HG02623 (cell line): ENCODE measurements at regions not wholly inside any gene's neighbourhood (a gene's known extent, or its start where the extent isn't known, plus 50 kb on each side); places are given as distances from the start of the nearest gene placed in this dataset.

Experiments
- ATAC-seq: cut with Tn5 transposase; IDR thresholded peaks from one replicate; pipeline ENCODE4 v1.9.1; 2021; ENCODE audit warnings: moderate library complexity; ENCODE audit not compliant: unreplicated experiment

DNA sequence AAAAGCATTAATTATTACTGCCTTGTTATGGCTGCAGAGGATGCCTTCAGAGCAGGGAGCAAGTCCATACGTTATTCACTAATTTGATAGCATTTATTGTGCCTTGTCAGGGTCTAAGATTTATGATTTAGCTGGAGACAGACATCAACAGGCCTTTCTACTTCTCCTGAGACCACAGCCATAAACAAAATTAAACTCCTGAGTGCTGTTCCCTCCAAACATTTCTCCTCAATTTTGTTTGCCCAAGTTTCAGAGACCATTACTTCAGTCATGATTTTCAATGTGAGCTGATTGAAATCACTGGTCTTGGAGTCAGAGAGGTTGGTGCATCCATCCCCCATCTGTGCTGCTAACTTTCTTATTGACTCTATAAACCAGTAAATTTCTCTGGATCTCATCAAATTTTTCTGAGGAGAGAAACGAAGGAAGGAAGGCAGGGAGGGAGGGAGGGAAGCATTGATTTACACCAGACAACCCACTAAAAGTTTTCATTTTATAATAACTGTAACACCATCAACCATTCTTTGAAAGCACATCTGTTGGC is 423.6 kb upstream of the CDH11 start:
- no peak for ATAC-seq

DNA sequence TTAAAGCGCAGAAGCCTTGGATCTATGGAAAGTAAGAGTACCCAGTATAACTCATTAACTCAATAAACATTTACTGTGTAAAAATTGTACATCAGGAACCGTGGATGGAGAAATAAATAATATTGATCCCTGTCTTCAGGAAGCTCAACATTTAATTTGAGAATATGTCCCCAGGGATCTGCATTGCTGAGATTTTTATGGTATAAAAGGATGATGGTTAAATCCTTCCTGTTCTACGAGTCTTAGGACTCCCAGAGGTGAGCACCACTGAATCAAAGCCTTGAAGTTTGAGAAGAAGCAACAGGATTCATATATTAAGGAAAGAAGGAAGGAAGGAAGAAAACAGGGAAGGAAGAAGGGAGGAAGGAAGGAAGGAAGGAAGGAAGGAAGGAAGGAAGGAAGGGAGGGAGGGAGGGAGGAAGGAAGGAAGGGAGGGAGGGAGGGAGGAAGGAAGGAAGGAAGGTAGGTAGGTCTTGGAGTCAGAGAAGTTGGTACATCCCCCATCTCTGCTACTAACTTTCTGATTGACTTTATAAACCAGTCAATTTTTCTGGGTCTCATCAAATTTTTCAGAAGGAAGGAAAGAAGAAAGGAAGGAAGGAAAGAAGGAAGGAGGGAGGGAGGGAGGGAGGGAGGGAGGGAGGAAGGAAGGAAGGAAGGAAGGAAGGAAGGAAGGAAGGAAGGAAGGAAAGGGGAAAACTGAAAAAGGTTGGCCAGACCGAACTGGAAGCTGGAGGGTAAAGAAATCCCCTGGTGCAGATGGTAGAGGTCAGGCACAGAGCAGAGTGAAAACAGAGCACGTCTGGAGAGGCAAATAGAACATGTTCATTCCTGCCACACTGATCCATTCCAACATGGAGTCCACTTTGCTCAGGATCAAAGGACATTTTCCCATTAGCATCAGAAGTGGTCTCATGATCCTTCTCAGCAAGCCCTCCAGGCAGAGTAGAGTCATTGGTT is 422.2 kb upstream of the CDH11 start:
- ATAC-seq = no peak

- no peak for ATAC-seq
These were observed 419.8 kb upstream of the CDH11 start for GRCh38 chr16:65541646-65542045.

GRCh38 chr16:65540901-65541300 is 419.0 kb upstream of the CDH11 start:
- no peak for ATAC-seq

GRCh38 chr16:65538976-65539375 is 417.1 kb upstream of the CDH11 start:
- ATAC-seq = no peak

GRCh38 chr16:65537336-65537735 is 415.5 kb upstream of the CDH11 start:
- ATAC-seq = no peak

DNA sequence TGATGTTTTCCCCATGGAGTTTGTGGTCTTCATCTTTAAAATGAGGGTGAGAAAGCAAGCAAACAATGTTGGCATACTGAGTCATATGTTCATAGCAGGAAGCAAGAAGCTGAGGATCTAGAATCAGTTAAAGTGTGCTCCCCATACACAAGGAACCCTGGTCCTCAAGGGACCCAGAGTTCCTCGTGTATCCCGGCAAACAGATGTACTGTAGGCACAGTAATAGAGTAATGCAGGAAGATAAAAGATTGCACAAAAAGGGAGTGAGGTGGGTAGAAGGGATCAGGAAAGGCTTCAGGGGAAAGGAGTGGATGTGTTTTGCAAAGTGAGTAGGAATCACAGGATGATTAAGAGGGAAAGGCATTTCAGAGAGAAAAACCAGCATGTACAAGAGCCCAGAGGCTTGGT is 412.3 kb upstream of the CDH11 start:
- ATAC-seq = no peak

DNA sequence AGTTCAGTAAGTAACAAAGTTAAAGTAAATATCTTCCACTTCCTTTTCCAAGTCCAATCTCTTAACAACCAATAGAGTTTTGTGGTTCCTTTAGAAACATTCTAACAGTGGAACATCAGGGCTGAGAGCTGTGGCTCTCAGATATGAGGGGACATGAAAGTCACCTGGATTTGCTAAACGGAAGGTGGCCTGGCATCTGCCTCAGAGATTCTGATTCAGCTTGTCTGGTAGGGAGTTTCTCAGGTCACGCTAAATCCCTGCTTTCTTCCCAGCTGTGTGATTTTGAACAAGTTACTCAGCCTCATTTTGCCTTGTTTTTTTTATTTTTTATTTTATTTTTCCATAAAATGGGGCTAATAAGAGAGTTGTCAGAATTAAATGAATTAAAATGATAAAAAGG is 411.0 kb upstream of the CDH11 start:
- no peak for ATAC-seq

- ATAC-seq = no peak
These were observed 410.4 kb upstream of the CDH11 start for GRCh38 chr16:65532258-65532657.

- no peak for ATAC-seq
These were observed 409.6 kb upstream of the CDH11 start for GRCh38 chr16:65531475-65531874.

- ATAC-seq = no peak
These were observed 403.8 kb upstream of the CDH11 start for GRCh38 chr16:65525707-65526106.

DNA sequence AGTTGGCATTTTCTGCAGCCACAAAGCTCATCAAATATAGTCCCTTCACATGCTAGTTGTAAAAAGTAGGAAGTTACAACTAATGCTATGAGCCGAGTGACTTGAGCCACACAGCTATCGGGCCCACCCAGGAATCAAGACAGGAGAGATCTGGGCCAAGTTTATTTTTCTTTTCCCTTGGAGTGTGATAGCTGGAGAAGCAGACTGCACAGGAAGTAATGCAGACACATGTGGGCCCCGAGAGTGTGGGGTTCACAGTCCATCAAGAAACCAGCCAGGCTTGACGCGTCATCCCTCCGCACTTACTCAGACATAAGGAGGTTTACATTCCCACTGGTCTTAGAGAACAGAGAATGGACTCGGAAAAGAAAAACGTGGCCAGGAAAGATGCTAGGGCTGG is 403.1 kb upstream of the CDH11 start:
- no peak for ATAC-seq

DNA sequence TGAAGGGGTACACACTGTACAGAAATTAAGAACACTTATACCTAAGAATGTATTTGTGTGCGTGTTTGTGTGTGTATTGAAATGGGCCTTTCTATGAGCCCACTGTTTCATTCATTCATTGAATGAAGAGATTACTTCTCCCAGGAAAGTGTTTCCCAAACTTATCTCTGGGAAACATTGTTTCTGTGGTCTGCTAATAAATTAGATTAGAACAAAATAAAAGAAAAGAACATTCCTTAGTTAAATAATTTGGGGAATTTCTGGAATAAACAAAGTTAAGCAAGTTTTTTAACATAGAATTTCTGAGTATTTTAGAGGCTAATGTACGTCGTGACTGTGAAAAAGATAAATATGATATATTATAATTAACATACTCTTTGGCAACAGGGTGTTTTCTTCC is 402.4 kb upstream of the CDH11 start:
- ATAC-seq = no peak

DNA sequence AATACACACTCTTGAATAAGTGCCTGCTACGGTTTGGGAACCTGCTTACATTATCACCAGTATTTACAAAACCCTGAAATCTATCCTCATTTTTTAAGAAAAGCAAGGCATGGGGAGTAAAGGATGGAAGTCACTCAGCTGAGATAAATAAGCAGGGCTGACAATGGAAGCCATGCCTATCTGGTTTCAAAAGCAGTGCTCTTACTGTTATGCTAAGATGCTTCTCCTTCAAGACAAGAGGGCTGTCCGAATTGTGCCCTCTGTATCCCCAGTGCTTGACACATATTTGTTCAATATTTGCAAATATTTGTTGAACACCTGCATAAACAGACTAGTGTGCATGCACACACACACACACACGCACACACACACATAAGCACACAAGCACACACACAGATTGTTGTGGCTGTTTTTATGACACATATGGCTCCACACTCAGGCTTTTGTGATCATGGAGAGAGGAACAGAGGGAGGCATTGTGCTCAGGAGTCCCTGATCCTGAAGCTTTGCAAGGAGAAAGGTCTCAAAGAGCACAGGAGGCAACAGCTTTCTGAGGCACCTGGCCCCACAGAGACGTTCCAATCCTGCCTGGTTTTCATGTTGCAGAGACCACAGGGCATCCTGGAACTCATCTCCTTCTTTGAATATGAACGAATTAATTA is 401.6 kb upstream of the CDH11 start:
- no peak for ATAC-seq

DNA sequence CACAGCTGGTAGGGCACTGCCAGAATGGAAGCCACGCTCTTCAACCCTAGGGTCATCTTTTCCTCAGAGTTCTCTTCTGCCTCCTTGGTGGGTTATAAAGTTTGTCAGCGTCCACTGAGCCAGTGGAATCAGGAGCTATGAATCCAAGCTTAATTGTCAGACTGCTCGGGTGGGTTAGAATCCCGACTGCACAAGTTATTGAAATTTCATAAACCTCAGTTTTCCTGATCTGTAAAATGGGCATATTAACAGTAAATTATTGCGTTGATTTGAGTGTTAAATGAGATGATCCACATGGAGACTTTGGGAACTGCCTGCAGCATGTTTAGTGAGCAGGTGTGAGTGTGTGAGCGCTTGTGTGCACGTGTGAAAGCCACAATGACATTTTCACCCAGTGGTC is 400.5 kb upstream of the CDH11 start:
- ATAC-seq = no peak

DNA sequence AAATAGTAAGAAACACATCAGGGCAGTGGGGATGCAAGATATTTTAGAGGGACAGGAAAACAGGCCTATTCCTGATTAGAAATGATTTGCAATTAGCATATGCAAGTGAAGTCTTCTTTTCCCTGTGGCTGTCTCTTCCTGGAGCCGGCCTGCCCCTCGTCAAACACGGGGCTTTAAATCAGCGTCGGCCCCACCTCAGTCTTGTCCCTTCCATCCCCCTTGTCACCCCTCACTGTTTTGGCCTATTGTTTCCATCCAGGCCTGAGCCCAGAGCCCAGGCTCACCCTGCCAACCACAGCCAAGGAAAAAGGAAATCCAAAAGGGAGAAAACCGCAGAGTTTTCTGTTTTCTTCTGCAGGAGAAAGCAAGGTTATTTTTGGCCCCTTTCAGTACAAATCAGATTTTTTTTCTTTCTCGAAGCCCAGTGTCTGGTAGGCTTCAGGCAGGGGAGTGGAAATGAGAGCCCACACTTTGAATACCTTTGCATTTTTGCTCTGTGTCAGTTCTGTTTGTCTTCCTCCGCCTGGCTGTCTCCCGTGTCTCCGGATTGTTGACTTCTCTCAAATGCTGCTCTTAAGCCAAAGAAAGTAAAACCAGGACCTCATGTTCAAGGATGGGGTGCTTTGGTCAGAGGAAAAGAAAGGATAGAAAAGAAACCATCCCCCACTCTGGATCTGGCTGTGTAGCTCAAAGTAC is 399.9 kb upstream of the CDH11 start:
- ATAC-seq = no peak

- no peak for ATAC-seq
These were observed 397.5 kb upstream of the CDH11 start for GRCh38 chr16:65519402-65519801.

DNA sequence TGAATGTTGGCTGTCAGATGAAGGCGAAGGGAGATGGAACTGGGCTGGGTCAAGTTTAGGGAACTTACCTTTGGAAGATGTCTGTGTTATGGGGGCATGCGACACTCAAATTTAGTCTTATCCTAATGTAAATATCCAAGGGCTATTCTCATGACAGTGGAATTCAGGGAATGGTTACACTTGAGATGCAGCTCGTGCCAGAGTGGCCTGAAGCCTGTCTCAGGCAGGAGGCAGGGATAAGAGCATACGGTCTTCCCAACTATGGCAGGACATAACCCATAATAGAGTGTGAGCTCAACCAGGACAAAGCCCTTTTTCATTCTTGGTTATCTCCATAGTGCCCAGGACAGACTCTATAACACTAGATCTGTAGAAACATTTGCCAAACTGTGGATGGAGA is 393.3 kb upstream of the CDH11 start:
- ATAC-seq = no peak

GRCh38 chr16:65510850-65511249 is 389.0 kb upstream of the CDH11 start:
- no peak for ATAC-seq

DNA sequence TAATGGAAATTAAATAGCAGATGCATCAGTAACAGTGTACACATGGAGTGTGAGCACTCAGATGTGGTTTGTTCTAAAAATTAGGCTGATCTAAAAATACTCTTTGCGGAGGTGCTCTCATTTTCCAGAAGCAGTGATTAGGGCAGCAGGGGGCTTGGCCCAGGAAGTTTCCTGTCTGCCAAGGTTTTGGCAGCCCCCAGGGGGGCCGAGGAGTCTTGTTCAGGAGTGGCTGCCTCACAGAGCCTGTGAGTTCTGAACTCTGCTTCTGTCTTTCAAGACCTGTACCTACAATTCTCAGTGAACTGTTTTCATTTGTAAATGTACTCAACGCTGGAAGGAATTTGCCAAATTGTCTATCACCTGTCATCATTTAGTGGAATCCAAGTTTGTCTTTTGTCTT is 388.4 kb upstream of the CDH11 start:
- no peak for ATAC-seq

DNA sequence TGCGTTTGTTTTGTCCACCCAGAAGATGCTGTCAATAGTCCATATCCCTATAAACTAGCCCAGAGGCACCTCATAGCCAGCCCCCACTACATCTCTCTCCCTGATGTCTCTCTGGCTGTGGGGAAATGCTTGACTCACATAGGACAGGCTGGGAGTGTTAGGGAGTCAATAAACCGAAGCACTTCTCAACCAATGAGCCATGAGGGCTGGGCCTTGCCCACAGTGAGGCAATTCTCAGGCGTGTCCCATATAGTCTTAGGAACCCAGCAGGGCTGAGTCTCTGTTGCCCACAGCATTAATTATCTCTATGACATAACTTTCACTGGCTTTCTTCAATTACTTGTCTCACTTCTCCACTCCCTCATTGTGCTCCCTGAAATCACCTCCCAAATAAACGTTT is 387.3 kb upstream of the CDH11 start:
- no peak for ATAC-seq
